ENCODE measurements at regions not wholly inside any gene's neighbourhood (a gene's known extent, or its start where the extent isn't known, plus 50 kb on each side); places are given as distances from the start of the nearest gene placed in this dataset.

GRCh38 chr2:153004627-153005026, 286.2 kb downstream of the ARL6IP6 start:
- Histone ChIP-seq H3K9ac (ENCODE audit: insufficient read depth, low read depth, low read length) (no peak overlapping the region), H3K36me3 (replicated peaks in 1 of 2; ENCODE audit: control insufficient read depth in 1 of 2, insufficient read depth in 2 of 2, low read length in 2 of 2) (no peaks in the 10 kb centered on the region), H3K4me1 (ENCODE audit: insufficient read depth, low read length) (no peaks in the 10 kb centered on the region), H3K9me3 (ENCODE audit: low read length) (no peaks in the 10 kb centered on the region), H2AFZ (ENCODE audit: low read length) (no peak overlapping the region), H3K4me3 (replicated peaks in 1 of 3; ENCODE audit: insufficient read depth in 1 of 3, low read depth in 2 of 3, low read length in 3 of 3) (no peak overlapping the region), H4K20me1 (ENCODE audit: insufficient read depth, low read length) (no peaks in the 10 kb centered on the region), H3K4me2 (ENCODE audit: low read depth, low read length) (no peak overlapping the region), H3K79me2 (ENCODE audit: insufficient read depth, low read length) (no peaks in the 10 kb centered on the region), H3K27me3 (ENCODE audit: control insufficient read depth in 1 of 2, insufficient read depth in 2 of 2, low read length in 2 of 2) (no peaks in the 10 kb centered on the region), H3K27ac (ENCODE audit: extremely low read length, insufficient read depth, low read length) (no peak overlapping the region)
- intact Hi-C loops (cut with micrococcal nuclease; ENCODE audit: unreplicated experiment) (no loop called here), in situ Hi-C loops (cut with HindIII; ENCODE audit: extremely low pct_ligation_motif_present, low pct_unique_long_range_greater_than_20kb) (no loop called here)
- TF ChIP-seq SMC3 (IDR thresholded peaks at IDR 0.05; ENCODE audit: low read length) (no peak), ELF3 (CRISPR knock-in tag; IDR thresholded peaks at IDR 0.05) (no peak), RBAK (CRISPR knock-in tag; IDR thresholded peaks at IDR 0.05) (no peak), E2F5 (CRISPR knock-in tag; conservative IDR thresholded peaks at IDR 0.05) (no peak), JDP2 (CRISPR knock-in tag; IDR thresholded peaks at IDR 0.05; ENCODE audit: borderline replicate concordance) (no peak), ZNF230 (CRISPR knock-in tag; IDR thresholded peaks at IDR 0.05) (no peak), ZSCAN21 (CRISPR knock-in tag; IDR thresholded peaks at IDR 0.05; ENCODE audit: borderline replicate concordance) (no peak), TRIM24 (CRISPR knock-in tag; IDR thresholded peaks at IDR 0.05) (no peak), SNRNP70 (IDR thresholded peaks at IDR 0.05; ENCODE audit: low read depth, low read length) (no peak), ZFP91 (CRISPR knock-in tag; IDR thresholded peaks at IDR 0.05; ENCODE audit: borderline replicate concordance) (no peak), ZNF335 (CRISPR knock-in tag; IDR thresholded peaks at IDR 0.05) (no peak), PHF20 (CRISPR knock-in tag; IDR thresholded peaks at IDR 0.05) (no peak)
- TF ChIP-seq, protein P1, sequence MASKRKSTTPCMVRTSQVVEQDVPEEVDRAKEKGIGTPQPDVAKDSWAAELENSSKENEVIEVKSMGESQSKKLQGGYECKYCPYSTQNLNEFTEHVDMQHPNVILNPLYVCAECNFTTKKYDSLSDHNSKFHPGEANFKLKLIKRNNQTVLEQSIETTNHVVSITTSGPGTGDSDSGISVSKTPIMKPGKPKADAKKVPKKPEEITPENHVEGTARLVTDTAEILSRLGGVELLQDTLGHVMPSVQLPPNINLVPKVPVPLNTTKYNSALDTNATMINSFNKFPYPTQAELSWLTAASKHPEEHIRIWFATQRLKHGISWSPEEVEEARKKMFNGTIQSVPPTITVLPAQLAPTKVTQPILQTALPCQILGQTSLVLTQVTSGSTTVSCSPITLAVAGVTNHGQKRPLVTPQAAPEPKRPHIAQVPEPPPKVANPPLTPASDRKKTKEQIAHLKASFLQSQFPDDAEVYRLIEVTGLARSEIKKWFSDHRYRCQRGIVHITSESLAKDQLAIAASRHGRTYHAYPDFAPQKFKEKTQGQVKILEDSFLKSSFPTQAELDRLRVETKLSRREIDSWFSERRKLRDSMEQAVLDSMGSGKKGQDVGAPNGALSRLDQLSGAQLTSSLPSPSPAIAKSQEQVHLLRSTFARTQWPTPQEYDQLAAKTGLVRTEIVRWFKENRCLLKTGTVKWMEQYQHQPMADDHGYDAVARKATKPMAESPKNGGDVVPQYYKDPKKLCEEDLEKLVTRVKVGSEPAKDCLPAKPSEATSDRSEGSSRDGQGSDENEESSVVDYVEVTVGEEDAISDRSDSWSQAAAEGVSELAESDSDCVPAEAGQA (IDR thresholded peaks at IDR 0.05; ENCODE audit: low read depth), result no peak
- TF ChIP-seq, protein P1 (CRISPR knock-in tag; IDR thresholded peaks at IDR 0.05; ENCODE audit: borderline replicate concordance), result no peak
- TF ChIP-seq, protein P2, sequence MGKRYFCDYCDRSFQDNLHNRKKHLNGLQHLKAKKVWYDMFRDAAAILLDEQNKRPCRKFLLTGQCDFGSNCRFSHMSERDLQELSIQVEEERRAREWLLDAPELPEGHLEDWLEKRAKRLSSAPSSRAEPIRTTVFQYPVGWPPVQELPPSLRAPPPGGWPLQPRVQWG (CRISPR knock-in tag; IDR thresholded peaks at IDR 0.05; ENCODE audit: borderline replicate concordance, low read depth), result no peak
- 38% methylated on average over 3 of the region's 3 CpGs for WGBS (ENCODE audit: low lambda C conversion rate)
- FAIRE-seq (no peak), ATAC-seq (no peak), DNase-seq (ENCODE audit: low spot score) (no peak)
- no TSS peak for BruUV-seq (replicated peaks)
- ChIA-PET POLR2A (no interaction called here), CTCF (ENCODE audit: low intra/inter-chr PET ratio, low total read pairs) (no interaction called here)

Measured in HepG2 (cell line).